Fibroblast of mammary gland (primary cell): ENCODE measurements at regions not wholly inside any gene's neighbourhood (a gene's known extent, or its start where the extent isn't known, plus 50 kb on each side); places are given as distances from the start of the nearest gene placed in this dataset.

Experiments used
- DNase-seq: peaks from one replicate; pipeline ENCODE4 v3.0.0-alpha.2; 2010; ENCODE audit warnings: low read depth
- H3K4me3 ChIP-seq: 2 replicates; pipeline ENCODE4 v1.5.1; 2011; ENCODE audit warnings: low read depth, mild to moderate bottlenecking, low read length, moderate library complexity; ENCODE audit not compliant: control insufficient read depth
- TF ChIP-seq, protein P1 (sequence below): conservative IDR thresholded peaks from 2 replicates; pipeline ENCODE4 v1.5.1; 2011; ENCODE audit warnings: low read depth, low read length, inconsistent platforms; ENCODE audit not compliant: control insufficient read depth, insufficient read depth

DNA sequence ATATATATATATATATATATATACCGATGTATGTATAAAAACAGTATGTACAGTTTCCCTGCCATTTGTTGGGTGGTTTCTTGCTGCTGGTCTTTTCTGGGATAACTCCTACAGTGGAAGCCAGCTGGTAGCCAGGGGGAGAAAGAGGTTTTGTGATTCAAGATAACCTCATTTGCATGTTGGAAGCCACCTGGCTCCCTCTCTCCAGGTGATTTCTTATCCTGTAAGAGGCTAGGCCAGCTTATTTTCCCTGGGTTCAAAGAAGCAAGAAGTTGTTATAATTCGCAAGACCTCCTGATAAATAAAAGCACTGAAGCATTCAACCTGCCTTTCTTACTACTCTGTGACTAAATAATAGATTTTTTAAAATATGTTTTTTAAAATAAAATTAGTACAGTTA lies 443.3 kb downstream of the VGLL3 start:
- TF ChIP-seq, protein P1, sequence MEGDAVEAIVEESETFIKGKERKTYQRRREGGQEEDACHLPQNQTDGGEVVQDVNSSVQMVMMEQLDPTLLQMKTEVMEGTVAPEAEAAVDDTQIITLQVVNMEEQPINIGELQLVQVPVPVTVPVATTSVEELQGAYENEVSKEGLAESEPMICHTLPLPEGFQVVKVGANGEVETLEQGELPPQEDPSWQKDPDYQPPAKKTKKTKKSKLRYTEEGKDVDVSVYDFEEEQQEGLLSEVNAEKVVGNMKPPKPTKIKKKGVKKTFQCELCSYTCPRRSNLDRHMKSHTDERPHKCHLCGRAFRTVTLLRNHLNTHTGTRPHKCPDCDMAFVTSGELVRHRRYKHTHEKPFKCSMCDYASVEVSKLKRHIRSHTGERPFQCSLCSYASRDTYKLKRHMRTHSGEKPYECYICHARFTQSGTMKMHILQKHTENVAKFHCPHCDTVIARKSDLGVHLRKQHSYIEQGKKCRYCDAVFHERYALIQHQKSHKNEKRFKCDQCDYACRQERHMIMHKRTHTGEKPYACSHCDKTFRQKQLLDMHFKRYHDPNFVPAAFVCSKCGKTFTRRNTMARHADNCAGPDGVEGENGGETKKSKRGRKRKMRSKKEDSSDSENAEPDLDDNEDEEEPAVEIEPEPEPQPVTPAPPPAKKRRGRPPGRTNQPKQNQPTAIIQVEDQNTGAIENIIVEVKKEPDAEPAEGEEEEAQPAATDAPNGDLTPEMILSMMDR: no peak
- no peak for DNase-seq
- H3K4me3 ChIP-seq: no peak overlapping the region

DNA sequence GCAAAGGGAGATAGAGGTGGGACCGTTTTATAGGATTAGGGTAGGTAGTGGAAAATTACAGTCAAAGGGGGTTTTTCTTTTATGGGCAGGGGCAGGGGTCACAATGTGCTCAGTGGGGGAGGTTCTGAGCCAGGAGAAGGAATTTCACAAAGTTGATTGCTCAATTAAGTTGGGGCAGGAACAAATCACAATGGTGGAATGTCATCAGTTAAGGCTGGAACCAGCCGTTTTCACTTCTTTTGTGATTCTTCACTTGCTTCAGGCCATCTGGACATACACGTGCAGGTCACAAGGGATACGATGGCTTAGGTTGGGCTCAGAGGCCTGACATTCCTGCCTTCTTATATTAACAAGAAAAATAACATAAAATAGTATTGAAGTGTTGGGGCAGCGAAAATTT lies 453.8 kb downstream of the VGLL3 start:
- DNase-seq: no peak
- TF ChIP-seq, protein P1: no peak
- H3K4me3 ChIP-seq: no peak overlapping the region

DNA sequence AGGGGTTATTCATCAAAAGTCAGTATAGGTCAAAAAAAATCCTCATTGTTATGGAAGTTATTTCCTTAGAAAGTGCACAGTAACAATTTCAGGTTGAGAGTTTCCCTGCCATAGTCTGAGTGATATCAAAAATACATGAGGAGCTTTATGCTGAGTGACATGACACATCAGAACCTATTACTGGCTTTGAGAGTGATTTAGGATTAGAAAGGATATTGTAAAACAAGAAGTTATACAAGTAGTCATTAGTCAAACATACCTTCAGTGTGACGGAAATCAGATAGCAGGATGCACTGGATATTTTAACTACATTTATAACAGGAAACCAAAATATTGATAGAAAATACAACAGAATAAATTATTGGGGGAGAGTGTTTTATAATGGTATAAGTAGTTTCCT lies 471.1 kb downstream of the VGLL3 start:
- no peak for DNase-seq
- TF ChIP-seq, protein P1: no peak
- H3K4me3 ChIP-seq: no peak overlapping the region

DNA sequence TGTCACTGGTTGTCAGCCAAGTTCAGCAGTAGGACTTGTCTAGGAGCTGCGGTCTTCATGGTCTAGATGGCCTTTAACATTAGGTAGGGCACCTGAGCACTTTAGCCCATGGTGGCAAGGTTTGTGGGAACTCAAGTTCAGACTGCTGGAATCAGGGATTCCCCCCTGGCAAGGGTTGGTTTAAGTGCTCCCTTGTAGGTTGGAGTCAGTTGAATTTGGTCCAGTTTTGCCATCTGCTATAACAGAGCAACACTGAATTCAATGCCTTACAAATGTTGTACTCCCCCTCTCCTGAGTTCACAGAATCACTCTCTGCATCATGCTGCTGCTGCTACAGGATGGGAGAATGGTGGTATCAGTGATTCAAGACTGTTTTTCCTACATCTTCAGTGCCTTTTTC lies 509.3 kb downstream of the VGLL3 start:
- no peak overlapping the region for H3K4me3 ChIP-seq
- DNase-seq: no peak
- TF ChIP-seq, protein P1: no peak

DNA sequence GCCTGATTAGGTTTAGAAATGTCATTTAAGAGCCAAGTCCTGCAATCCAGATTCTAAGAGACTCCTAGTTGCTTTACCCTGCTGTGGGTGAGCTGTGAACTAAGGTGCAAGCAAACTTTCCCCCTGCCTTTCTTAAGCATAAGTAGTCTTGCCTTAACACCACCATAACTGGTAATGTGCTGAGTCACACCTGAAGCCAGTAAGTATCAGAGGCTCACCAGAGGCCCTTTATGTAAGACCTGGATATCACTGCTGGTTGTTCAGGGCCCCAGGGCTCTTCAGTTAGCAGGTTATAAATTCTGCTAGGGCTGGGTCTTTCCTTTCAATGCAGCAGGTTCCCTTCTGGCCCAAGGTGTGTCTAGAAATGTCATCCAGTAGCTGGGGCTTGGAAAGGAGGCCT lies 509.9 kb downstream of the VGLL3 start:
- TF ChIP-seq, protein P1: no peak
- no peak overlapping the region for H3K4me3 ChIP-seq
- no peak for DNase-seq

DNA sequence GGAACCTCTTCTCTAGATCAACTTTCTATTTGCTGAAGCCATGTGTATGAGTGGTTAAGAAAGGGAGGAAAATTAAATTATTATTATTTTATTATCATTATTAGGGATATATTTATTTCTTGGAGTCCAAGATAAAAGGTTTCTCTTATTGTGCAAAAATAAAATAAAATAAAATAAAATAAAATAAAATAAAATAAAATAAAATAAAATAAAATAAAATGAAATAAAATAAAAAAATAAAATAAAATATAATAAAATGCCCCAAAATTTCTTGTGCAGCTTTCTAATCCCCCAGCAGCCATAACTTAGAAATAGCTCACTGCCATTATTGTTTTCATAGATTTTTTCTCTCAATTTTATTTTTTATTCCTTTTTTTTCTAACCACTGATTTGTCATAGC lies 526.8 kb downstream of the VGLL3 start:
- TF ChIP-seq, protein P1: no peak
- no peak for DNase-seq
- H3K4me3 ChIP-seq: no peak overlapping the region

DNA sequence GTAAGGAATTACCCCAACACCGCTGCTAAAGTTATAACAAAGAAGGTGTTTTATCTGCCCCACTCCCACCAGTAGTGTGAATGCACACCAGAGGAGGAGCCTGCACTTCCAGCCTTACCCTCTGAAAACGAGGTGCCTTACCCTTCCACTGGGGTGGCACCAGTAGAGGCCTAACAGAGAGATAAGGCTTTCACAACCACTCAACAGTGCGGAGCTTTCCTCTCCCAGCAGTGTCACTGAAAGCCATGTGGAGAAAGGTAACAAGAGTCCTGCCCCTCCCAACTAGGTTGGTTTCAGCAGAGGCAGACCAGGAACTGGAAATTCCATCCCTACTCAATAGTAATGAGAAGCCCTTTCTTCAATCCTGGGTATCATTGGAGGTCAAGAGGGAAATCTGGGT lies 539.2 kb downstream of the VGLL3 start:
- TF ChIP-seq, protein P1: no peak
- DNase-seq: no peak
- H3K4me3 ChIP-seq: no peak overlapping the region
